A673 (cell line): ENCODE measurements at regions not wholly inside any gene's neighbourhood (a gene's known extent, or its start where the extent isn't known, plus 50 kb on each side); places are given as distances from the start of the nearest gene placed in this dataset.

ENCODE experiments used
- BruUV-seq: library from RNA; stranded (reverse); fragments of 400-500 nt; replicated peaks from 2 replicates; lab custom pipeline; 2021; lab: Mats Ljungman, UMichigan
- CTCF ChIA-PET: fragments of 300-600 bp; sonication (Branson Sonifier 250); formaldehyde crosslinking; loops from one replicate; lab custom pipeline; 2022; ENCODE audit warnings: antibody characterized with exemption; lab: Charles Lee
- POLR2A ChIA-PET: fragments of 300-600 bp; sonication (Branson Sonifier 250); formaldehyde crosslinking; loops from one replicate; lab custom pipeline; 2022; ENCODE audit warnings: antibody characterized with exemption; ENCODE audit not compliant: low non-redundant PET; lab: Charles Lee
- DNase-seq: peaks from one replicate; pipeline ENCODE4 v3.0.0-alpha.2; 2015; ENCODE audit warnings: low spot score
- H3K27ac ChIP-seq: fragments of 200-600 bp; sonication (generic); 2 replicates; pipeline ENCODE4 v1.5.1; 2016; ENCODE audit warnings: mixed run types, low read depth, mild to moderate bottlenecking, mixed read lengths, antibody characterized with exemption, low read length; ENCODE audit not compliant: poor library complexity, severe bottlenecking
- H3K27me3 ChIP-seq: fragments of 200-600 bp; sonication (generic); replicated peaks from 2 replicates; pipeline ENCODE4 v1.6.1; 2017; ENCODE audit warnings: mixed run types, low read depth, mild to moderate bottlenecking, mixed read lengths, antibody characterized with exemption, low read length; ENCODE audit not compliant: insufficient read depth, poor library complexity
- H3K36me3 ChIP-seq: fragments of 200-600 bp; sonication (generic); 2 replicates; pipeline ENCODE4 v1.6.1; 2016; ENCODE audit warnings: mixed run types, mild to moderate bottlenecking, mixed read lengths, antibody characterized with exemption, low read length; ENCODE audit not compliant: insufficient read depth, poor library complexity, severe bottlenecking
- H3K4me1 ChIP-seq: fragments of 200-600 bp; sonication (generic); 2 replicates; pipeline ENCODE4 v1.6.1; 2017; ENCODE audit warnings: mixed run types, mild to moderate bottlenecking, mixed read lengths, antibody characterized with exemption, low read length; ENCODE audit not compliant: insufficient read depth, poor library complexity, severe bottlenecking
- H3K4me3 ChIP-seq: fragments of 200-600 bp; sonication (generic); 2 replicates; pipeline ENCODE4 v1.5.1; 2016; ENCODE audit warnings: low read depth, mixed run types, mild to moderate bottlenecking, mixed read lengths, low read length; ENCODE audit not compliant: poor library complexity, severe bottlenecking
- H3K9me3 ChIP-seq: fragments of 200-600 bp; sonication (generic); 2 replicates; pipeline ENCODE4 v1.6.1; 2016; ENCODE audit warnings: mixed run types, low read depth, mild to moderate bottlenecking, mixed read lengths, antibody characterized with exemption, low read length; ENCODE audit not compliant: poor library complexity, severe bottlenecking
- EZH2 ChIP-seq: fragments of 200-600 bp; sonication (generic); IDR thresholded peaks from 2 replicates; pipeline ENCODE4 v1.6.1; 2017; ENCODE audit warnings: borderline replicate concordance, low read depth, mild to moderate bottlenecking, mixed read lengths, antibody characterized with exemption, low read length; ENCODE audit not compliant: poor library complexity, severe bottlenecking
- intact Hi-C: fragments of 100-400 bp; cut with micrococcal nuclease; formaldehyde crosslinking; loops from one replicate; pipeline ENCODE4 v1.10.0; 2022; ENCODE audit not compliant: unreplicated experiment
- TF ChIP-seq, protein P1 (sequence below): fragments of 300-800, 200-600 bp; sonication (generic); conservative IDR thresholded peaks from 2 replicates; pipeline ENCODE4 v1.5.1; 2017; ENCODE audit warnings: low read depth, mild to moderate bottlenecking, antibody characterized with exemption, low read length, moderate library complexity, mixed read lengths

DNA sequence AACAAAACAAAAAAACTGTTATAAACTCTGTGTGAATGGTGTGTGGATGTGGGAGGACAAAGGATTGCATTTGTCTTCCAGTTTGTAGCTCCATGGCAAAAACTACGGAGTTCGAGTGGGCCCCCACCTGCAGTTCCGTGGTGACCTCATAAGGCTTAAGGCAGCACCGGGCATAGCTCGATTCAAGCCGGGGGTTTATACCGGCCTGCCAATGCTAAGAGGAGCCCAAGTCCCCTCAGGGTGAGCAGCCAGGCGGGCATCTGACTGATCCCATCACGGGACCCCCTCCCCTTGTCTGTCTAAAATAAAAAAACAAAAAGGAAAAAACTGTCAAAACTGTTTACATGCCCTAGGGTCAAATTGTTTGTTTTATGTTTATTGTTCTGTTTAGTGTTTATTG, 463.2 kb upstream of the HTR1E start:
- ChIA-PET CTCF (no interaction called here), POLR2A (no interaction called here)
- intact Hi-C loops: no loop called here

DNA sequence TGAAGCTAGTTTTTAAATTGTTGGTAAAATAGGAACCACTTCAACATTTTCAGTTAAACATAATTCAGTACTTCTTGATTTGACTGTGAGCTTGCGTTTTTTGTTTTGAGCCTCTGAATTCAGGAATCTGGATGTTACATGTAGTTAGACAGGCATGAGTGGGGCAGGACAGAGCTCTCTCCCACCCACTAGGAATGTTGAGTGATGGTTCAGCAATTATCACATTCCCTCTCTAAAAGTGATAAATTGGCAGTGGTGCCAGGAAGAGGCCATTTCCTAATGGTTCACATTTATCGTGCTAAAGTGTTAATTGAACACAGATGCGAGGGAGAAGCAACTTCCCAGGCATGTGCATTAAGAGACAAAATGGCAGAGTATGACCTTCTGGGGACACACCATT, 465.5 kb upstream of the HTR1E start:
- Histone ChIP-seq H3K27ac (no peak overlapping the region), H3K4me1 (no peaks in the 10 kb centered on the region), H3K4me3 (no peak overlapping the region), H3K27me3 (no peaks in the 10 kb centered on the region), H3K36me3 (no peaks in the 10 kb centered on the region), H3K9me3 (no peaks in the 10 kb centered on the region)
- POLR2A ChIA-PET: no interaction called here
- no TSS peak for BruUV-seq
- intact Hi-C loops: no loop called here
- TF ChIP-seq, protein P1, sequence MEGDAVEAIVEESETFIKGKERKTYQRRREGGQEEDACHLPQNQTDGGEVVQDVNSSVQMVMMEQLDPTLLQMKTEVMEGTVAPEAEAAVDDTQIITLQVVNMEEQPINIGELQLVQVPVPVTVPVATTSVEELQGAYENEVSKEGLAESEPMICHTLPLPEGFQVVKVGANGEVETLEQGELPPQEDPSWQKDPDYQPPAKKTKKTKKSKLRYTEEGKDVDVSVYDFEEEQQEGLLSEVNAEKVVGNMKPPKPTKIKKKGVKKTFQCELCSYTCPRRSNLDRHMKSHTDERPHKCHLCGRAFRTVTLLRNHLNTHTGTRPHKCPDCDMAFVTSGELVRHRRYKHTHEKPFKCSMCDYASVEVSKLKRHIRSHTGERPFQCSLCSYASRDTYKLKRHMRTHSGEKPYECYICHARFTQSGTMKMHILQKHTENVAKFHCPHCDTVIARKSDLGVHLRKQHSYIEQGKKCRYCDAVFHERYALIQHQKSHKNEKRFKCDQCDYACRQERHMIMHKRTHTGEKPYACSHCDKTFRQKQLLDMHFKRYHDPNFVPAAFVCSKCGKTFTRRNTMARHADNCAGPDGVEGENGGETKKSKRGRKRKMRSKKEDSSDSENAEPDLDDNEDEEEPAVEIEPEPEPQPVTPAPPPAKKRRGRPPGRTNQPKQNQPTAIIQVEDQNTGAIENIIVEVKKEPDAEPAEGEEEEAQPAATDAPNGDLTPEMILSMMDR: no peak
- CTCF ChIA-PET: no interaction called here
- no peak for DNase-seq

More for the DNA sequence above, 463.2 kb upstream of the HTR1E start:
- no peak overlapping the region for H3K27ac ChIP-seq
- no peak overlapping the region for H3K4me3 ChIP-seq
- no peaks in the 10 kb centered on the region for H3K36me3 ChIP-seq
- H3K27me3 ChIP-seq: no peaks in the 10 kb centered on the region
- DNase-seq: no peak
- no peak for TF ChIP-seq EZH2
- TF ChIP-seq, protein P1: no peak
- H3K4me1 ChIP-seq: no peaks in the 10 kb centered on the region
- H3K9me3 ChIP-seq: no peaks in the 10 kb centered on the region
- BruUV-seq: no TSS peak

DNA sequence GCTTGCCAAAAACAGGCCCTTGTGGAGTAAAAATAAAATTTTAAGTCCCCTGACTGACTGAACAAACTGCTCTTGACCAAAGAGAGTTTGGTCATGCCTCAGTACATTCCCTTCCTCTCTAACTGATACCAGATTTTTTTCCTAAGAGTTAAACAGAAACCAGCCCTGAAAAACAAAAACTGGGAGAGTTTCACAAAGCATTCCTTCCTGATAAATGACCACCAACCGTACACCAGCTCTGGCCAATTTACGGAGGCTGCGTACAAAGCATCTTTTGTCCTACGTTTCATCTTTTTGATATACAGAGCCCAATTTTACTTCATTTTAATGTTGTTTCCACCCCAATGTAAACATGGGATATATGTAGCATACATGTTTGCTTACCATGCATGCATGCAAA, 477.4 kb upstream of the HTR1E start:
- POLR2A ChIA-PET: no interaction called here
- CTCF ChIA-PET: no interaction called here
- intact Hi-C loops: no loop called here
- H3K27me3 ChIP-seq: no peaks in the 10 kb centered on the region
- H3K4me1 ChIP-seq: no peaks in the 10 kb centered on the region
- BruUV-seq: no TSS peak
- H3K27ac ChIP-seq: no peak overlapping the region
- DNase-seq: no peak
- TF ChIP-seq EZH2: no peak
- TF ChIP-seq, protein P1: no peak
- no peaks in the 10 kb centered on the region for H3K36me3 ChIP-seq
- H3K4me3 ChIP-seq: no peak overlapping the region
- H3K9me3 ChIP-seq: peaks cover 7% of the 10 kb centered on the region
